Stimulated activated CD4-positive, alpha-beta T cell treated with anti-CD3 and anti-CD28 coated beads, Interleukin-4, amount 100 ng/mL, for 48 hours (primary cell): ENCODE measurements at regions not wholly inside any gene's neighbourhood (a gene's known extent, or its start where the extent isn't known, plus 50 kb on each side); places are given as distances from the start of the nearest gene placed in this dataset.

Experiments
- DNase-seq, 2 donors: peaks; one replicate each; pipeline ENCODE4 v3.0.0-alpha.2; 2020; ENCODE audit warnings: low read depth in 2 of 2

- no peak for DNase-seq
These were observed 122.2 kb downstream of the NCOR2 start for GRCh38 chr12:124445121-124445718.

GRCh38 chr12:124443931-124444712 is 123.3 kb downstream of the NCOR2 start:
- DNase-seq = no peak

GRCh38 chr12:124442772-124443445 is 124.5 kb downstream of the NCOR2 start:
- DNase-seq = no peak

- DNase-seq = no peak
These were observed 125.1 kb downstream of the NCOR2 start for GRCh38 chr12:124442281-124442680.

GRCh38 chr12:124441443-124442194 is 125.8 kb downstream of the NCOR2 start:
- DNase-seq = no peak

- no peak for DNase-seq
These were observed 126.5 kb downstream of the NCOR2 start for GRCh38 chr12:124440841-124441381.

- DNase-seq = no peak
These were observed 127.3 kb downstream of the NCOR2 start for GRCh38 chr12:124440031-124440626.

- DNase-seq = no peak
These were observed 128.9 kb downstream of the NCOR2 start for GRCh38 chr12:124438437-124439056.

GRCh38 chr12:124437617-124438436 is 129.6 kb downstream of the NCOR2 start:
- no peak for DNase-seq

GRCh38 chr12:124437121-124437520 is 130.3 kb downstream of the NCOR2 start:
- no peak for DNase-seq

GRCh38 chr12:124436366-124436765 is 131.0 kb downstream of the NCOR2 start:
- no peak for DNase-seq

GRCh38 chr12:124435806-124436345 is 131.5 kb downstream of the NCOR2 start:
- DNase-seq = no peak

- no peak for DNase-seq
These were observed 132.2 kb downstream of the NCOR2 start for GRCh38 chr12:124434951-124435805.

- DNase-seq = no peak
These were observed 133.1 kb downstream of the NCOR2 start for GRCh38 chr12:124434354-124434753.

GRCh38 chr12:124433879-124434278 is 133.5 kb downstream of the NCOR2 start:
- no peak for DNase-seq

GRCh38 chr12:124433147-124433874 is 134.1 kb downstream of the NCOR2 start:
- no peak for DNase-seq

- DNase-seq = no peak
These were observed 135.0 kb downstream of the NCOR2 start for GRCh38 chr12:124432376-124432775.

GRCh38 chr12:124431971-124432370 is 135.4 kb downstream of the NCOR2 start:
- no peak for DNase-seq
